Posterior cingulate gyrus (tissue), 11 donors: ENCODE measurements at regions not wholly inside any gene's neighbourhood (a gene's known extent, or its start where the extent isn't known, plus 50 kb on each side); places are given as distances from the start of the nearest gene placed in this dataset.

Source experiments
- DNase-seq, 10 donors: peaks; one replicate each; pipeline versions ENCODE4 v3.0.0 to v3.0.0-alpha.2; 2020 to 2021; ENCODE audit warnings: mixed read lengths in 3 of 10
- intact Hi-C: fragments of 100-400 bp; cut with DNase I; formaldehyde crosslinking; loops from one replicate; pipeline ENCODE4 v1.15.1; 2023

- intact Hi-C loops: no loop called here
- no peak for DNase-seq
Measured at GRCh38 chr2:204437815-204438756, 107.2 kb upstream of the PARD3B start.

- DNase-seq: no peak
- intact Hi-C loops: no loop called here
Measured at GRCh38 chr2:204441316-204441715, 104.0 kb upstream of the PARD3B start.

- no peak for DNase-seq
- intact Hi-C loops: no loop called here
Measured at GRCh38 chr2:204445149-204445548, 100.1 kb upstream of the PARD3B start.

GRCh38 chr2:204447722-204448121 lies 97.6 kb upstream of the PARD3B start:
- DNase-seq: no peak
- intact Hi-C loops: no loop called here

- intact Hi-C loops: no loop called here
- no peak for DNase-seq
Measured at GRCh38 chr2:204449977-204450376, 95.3 kb upstream of the PARD3B start.

- intact Hi-C loops: no loop called here
- DNase-seq: no peak
Measured at GRCh38 chr2:204451766-204452165, 93.5 kb upstream of the PARD3B start.

- intact Hi-C loops: no loop called here
Measured at GRCh38 chr2:204452464-204453023, 92.7 kb upstream of the PARD3B start.

GRCh38 chr2:204453730-204454167 lies 91.5 kb upstream of the PARD3B start:
- intact Hi-C loops: no loop called here

More at GRCh38 chr2:204452464-204453023, 92.7 kb upstream of the PARD3B start:
- DNase-seq: no peak

GRCh38 chr2:204454672-204455380 lies 90.4 kb upstream of the PARD3B start:
- DNase-seq: no peak
- intact Hi-C loops: no loop called here

More at GRCh38 chr2:204453730-204454167, 91.5 kb upstream of the PARD3B start:
- DNase-seq: peak in 3 of 10 donors; percentile 12 to 81 (median 74)

- intact Hi-C loops: no loop called here
- no peak for DNase-seq
Measured at GRCh38 chr2:204468746-204469429, 76.4 kb upstream of the PARD3B start.

- DNase-seq: no peak
- intact Hi-C loops: no loop called here
Measured at GRCh38 chr2:204470178-204470620, 75.1 kb upstream of the PARD3B start.

GRCh38 chr2:204470621-204471196 lies 74.6 kb upstream of the PARD3B start:
- no peak for DNase-seq
- intact Hi-C loops: no loop called here

GRCh38 chr2:204472375-204472774 lies 72.9 kb upstream of the PARD3B start:
- no peak for DNase-seq
- intact Hi-C loops: no loop called here

GRCh38 chr2:204473224-204473623 lies 72.1 kb upstream of the PARD3B start:
- intact Hi-C loops: no loop called here
- DNase-seq: no peak

- no peak for DNase-seq
- intact Hi-C loops: no loop called here
Measured at GRCh38 chr2:204475399-204475798, 69.9 kb upstream of the PARD3B start.

- intact Hi-C loops: no loop called here
- no peak for DNase-seq
Measured at GRCh38 chr2:204477358-204477950, 67.8 kb upstream of the PARD3B start.

GRCh38 chr2:204479557-204479956 lies 65.7 kb upstream of the PARD3B start:
- intact Hi-C loops: no loop called here
- no peak for DNase-seq

GRCh38 chr2:204480676-204481075 lies 64.6 kb upstream of the PARD3B start:
- no peak for DNase-seq
- intact Hi-C loops: no loop called here

GRCh38 chr2:204483608-204484081 lies 61.6 kb upstream of the PARD3B start:
- no peak for DNase-seq
- intact Hi-C loops: no loop called here

- intact Hi-C loops: no loop called here
Measured at GRCh38 chr2:204486321-204486720, 59.0 kb upstream of the PARD3B start.

More at GRCh38 chr2:204486321-204486720, 59.0 kb upstream of the PARD3B start:
- DNase-seq: no peak
